ENCODE measurements at regions not wholly inside any gene's neighbourhood (a gene's known extent, or its start where the extent isn't known, plus 50 kb on each side); places are given as distances from the start of the nearest gene placed in this dataset.

GRCh38 chr3:1571736-1572135 lies 478.9 kb downstream of the CNTN6 start:
- TF ChIP-seq CTCF (conservative IDR thresholded peaks at IDR 0.05; ENCODE audit: low read depth, low read length) (no peak), EZH2 (IDR thresholded peaks at IDR 0.05; ENCODE audit: borderline replicate concordance, low read depth, low read length, poor library complexity, severe bottlenecking) (no peak)

All from A673 (cell line).